B cell (primary cell): ENCODE measurements at regions not wholly inside any gene's neighbourhood (a gene's known extent, or its start where the extent isn't known, plus 50 kb on each side); places are given as distances from the start of the nearest gene placed in this dataset.

ENCODE experiments used
- CTCF ChIP-seq: fragments of 200-600 bp; IDR thresholded peaks from one replicate; pipeline ENCODE4 v1.8.0; 2022; ENCODE audit warnings: antibody characterized with exemption, mild to moderate bottlenecking
- EZH2 ChIP-seq: IDR thresholded peaks from 2 replicates; pipeline ENCODE4 v1.6.1; 2012; ENCODE audit warnings: borderline replicate concordance, low read depth, mild to moderate bottlenecking, moderate library complexity, low read length; ENCODE audit not compliant: insufficient read depth, poor library complexity, severe bottlenecking

- TF ChIP-seq EZH2 (no peak), CTCF (no peak)
These were observed 93.6 kb downstream of the TASL start for GRCh38 chrX:30483996-30484395.
